ENCODE measurements at regions not wholly inside any gene's neighbourhood (a gene's known extent, or its start where the extent isn't known, plus 50 kb on each side); places are given as distances from the start of the nearest gene placed in this dataset.
A peak's percentile ranks its signal among the peaks of the same experiment; 100 is the strongest.

DNA sequence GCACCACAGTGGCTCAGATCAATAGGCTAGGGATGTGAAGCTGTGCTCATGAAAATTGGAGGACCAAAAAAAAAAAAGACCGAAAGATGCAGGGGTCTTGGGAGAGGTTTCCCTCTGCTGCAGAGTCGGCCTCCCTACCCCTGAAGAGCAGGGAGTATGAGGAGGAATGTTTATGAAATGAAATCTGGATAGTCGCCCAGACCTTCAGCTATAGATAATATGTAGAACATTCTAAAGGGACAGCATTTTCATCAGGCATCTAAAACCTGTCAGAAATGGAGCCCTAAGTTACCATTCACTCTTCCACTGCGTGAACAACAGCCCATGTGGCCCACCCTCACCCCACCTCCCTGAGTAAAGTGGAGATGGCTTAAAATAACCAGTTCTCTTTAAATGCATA is 122.9 kb downstream of the TMEM174 start:
- TF ChIP-seq TAF1 (IDR thresholded peaks at IDR 0.05; ENCODE audit: low read depth): no peak
- no peak for TF ChIP-seq ZBTB7A (IDR thresholded peaks at IDR 0.05; ENCODE audit: low read depth)

DNA sequence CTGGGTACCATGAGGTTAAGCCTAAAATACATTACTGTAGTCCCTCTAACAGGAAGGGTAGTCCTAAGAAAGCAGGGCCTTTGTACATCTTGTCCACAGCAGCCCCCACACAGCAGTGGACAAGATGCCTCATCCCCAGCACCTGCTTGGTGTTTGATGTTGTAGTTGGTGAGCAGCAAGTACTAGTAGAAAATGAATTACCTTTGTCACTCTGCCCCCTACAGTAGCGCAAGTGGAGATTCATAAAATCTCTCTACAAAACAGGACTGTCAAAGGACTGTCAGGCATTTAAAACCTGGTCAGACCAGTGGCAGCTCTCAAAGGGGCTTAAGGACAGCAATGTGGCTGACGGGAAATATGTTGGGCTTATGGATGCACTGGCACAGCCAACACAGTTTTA is 122.5 kb downstream of the TMEM174 start:
- TF ChIP-seq TCF12 (IDR thresholded peaks at IDR 0.05; ENCODE audit: low read depth): no peak
- TF ChIP-seq RAD21 (IDR thresholded peaks at IDR 0.05; ENCODE audit: low read depth): peak; percentile 54

DNA sequence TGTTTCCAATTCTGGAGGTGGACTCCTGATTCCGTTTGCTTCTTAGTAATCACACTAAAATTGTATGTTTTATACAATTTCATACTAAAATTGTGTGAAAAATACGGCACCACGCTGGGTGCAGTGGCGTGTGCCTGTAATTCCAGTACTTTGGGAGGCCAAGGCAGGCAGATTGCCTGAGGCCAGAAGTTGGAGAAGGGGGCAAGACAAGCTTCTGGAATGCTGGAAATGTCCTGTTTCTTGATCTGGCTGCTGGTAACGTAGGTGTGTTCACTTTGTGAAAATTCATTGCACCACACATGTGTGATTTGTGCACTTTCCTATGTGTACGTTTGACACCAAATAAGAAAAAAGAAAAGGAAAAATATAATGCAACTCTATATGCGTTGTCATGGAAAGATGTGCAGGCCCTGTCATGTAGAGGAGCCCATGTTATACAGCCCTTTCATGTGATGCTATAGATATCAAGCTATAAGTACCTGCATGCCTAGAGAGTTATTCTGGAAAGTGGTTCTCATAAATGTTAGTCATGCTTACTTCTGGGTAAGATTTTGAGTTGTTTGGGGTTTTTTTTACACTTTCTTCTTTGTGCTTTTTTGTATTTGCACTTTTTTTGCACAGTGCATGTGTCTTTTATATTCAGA is 119.9 kb downstream of the TMEM174 start:
- TF ChIP-seq EP300 (IDR thresholded peaks at IDR 0.05; ENCODE audit: borderline replicate concordance): no peak
- no peak for TF ChIP-seq TCF12 (IDR thresholded peaks at IDR 0.05; ENCODE audit: low read depth)
- TF ChIP-seq RAD21 (IDR thresholded peaks at IDR 0.05; ENCODE audit: low read depth): no peak
- TF ChIP-seq, protein P1, sequence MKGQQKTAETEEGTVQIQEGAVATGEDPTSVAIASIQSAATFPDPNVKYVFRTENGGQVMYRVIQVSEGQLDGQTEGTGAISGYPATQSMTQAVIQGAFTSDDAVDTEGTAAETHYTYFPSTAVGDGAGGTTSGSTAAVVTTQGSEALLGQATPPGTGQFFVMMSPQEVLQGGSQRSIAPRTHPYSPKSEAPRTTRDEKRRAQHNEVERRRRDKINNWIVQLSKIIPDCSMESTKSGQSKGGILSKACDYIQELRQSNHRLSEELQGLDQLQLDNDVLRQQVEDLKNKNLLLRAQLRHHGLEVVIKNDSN (IDR thresholded peaks at IDR 0.05): no peak
- TF ChIP-seq TEAD4 (IDR thresholded peaks at IDR 0.05): no peak
- no peak for TF ChIP-seq FOXM1 (IDR thresholded peaks at IDR 0.05; ENCODE audit: borderline replicate concordance, low read depth)
- TF ChIP-seq EGR1 (IDR thresholded peaks at IDR 0.05): no peak
- TF ChIP-seq CREB1 (IDR thresholded peaks at IDR 0.05; ENCODE audit: low read depth): no peak

DNA sequence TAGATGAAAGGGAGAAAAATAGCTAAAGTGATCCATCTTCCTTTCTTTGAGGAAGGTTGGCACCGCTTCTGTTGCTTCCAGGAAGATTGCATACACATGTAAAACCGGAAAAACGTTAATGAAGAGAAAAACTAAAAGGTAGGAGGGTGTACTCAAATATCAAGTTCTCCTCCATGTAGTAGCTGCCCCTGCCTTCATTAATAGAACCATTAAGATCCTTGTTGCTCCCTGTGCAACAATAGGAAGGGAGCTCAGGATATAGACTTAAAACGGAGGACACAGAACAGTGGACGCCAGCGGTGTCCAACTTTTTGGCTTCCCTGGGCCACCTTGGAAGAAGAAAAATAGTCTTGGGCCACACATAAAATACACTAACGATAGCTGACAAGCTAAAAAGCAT is 118.9 kb downstream of the TMEM174 start:
- TF ChIP-seq FOXM1 (IDR thresholded peaks at IDR 0.05; ENCODE audit: borderline replicate concordance, low read depth): no peak

DNA sequence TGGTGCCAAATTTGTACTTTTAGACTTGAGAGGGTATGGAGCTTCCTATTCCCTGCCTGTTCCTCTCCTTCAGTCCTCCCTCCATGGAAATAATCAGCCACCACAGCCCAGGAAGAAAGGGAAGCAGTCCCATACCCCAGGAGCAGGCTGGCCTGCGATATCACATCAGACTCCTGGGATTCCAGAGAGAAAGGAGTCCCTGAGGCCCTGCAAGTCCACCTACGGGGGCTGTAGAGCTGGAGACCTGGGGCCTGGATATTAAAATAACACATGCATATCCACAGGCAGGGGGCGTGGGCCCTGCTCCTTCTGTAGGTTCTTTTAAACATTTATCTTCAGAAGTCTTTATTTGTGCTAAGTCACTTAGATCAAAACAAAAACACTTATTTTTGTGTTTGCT is 117.2 kb downstream of the TMEM174 start:
- TF ChIP-seq EP300 (IDR thresholded peaks at IDR 0.05; ENCODE audit: borderline replicate concordance): no peak
- TF ChIP-seq ZBTB7A (IDR thresholded peaks at IDR 0.05; ENCODE audit: low read depth): no peak

DNA sequence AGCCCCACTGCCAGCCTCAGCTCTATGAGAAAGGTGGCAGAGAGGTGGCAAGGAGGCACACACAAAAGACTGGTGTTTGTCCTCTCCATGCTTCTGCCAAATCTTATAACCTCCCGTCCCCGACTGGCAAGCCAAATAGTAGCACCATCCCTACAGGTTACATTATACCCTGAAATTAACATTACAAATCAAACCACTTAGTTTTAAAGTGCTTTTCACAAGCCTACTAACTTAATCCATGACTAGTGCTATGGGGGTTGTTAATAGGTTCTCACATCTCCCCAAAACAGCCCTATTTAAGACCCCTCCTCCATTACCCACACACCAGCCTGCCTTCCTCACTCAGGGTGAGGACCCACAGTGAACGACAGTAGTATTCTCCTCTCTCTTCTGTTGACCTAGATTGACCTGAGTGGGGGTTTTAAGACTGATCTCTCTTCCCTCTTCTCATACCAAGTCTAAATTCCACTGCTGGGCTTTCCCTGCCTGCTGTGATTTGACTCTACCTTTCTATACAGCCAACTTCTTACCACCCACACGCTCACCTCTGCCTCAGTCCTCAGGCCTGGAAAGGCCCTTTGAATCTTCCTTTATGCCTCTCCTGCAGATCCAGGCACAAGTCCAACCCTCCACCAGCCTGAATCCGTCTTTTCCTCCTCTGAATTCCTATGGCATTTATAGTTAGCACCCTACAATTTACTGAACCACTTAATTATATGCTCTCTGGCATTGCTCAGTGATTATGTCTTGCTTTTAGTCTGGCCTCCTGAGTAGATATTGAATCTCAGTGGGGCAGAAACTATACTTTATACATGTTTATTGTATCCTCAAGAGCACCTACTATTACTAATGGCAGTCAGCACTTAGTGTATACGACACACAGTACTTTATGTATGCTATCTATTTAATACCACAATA is 116.1 kb downstream of the TMEM174 start:
- TF ChIP-seq TEAD4 (IDR thresholded peaks at IDR 0.05) (no peak), TCF12 (IDR thresholded peaks at IDR 0.05; ENCODE audit: low read depth) (no peak; the same call in 1 of the 2 replicates), RAD21 (IDR thresholded peaks at IDR 0.05; ENCODE audit: low read depth) (no peak), EP300 (IDR thresholded peaks at IDR 0.05; ENCODE audit: borderline replicate concordance) (no peak), YY1 (IDR thresholded peaks at IDR 0.05; ENCODE audit: low read depth) (no peak), CEBPB (IDR thresholded peaks at IDR 0.05) (no peak), NFIC (IDR thresholded peaks at IDR 0.05) (no peak; the same call in 1 of the 2 replicates), CREB1 (IDR thresholded peaks at IDR 0.05; ENCODE audit: low read depth) (no peak)
- TF ChIP-seq, protein P2, sequence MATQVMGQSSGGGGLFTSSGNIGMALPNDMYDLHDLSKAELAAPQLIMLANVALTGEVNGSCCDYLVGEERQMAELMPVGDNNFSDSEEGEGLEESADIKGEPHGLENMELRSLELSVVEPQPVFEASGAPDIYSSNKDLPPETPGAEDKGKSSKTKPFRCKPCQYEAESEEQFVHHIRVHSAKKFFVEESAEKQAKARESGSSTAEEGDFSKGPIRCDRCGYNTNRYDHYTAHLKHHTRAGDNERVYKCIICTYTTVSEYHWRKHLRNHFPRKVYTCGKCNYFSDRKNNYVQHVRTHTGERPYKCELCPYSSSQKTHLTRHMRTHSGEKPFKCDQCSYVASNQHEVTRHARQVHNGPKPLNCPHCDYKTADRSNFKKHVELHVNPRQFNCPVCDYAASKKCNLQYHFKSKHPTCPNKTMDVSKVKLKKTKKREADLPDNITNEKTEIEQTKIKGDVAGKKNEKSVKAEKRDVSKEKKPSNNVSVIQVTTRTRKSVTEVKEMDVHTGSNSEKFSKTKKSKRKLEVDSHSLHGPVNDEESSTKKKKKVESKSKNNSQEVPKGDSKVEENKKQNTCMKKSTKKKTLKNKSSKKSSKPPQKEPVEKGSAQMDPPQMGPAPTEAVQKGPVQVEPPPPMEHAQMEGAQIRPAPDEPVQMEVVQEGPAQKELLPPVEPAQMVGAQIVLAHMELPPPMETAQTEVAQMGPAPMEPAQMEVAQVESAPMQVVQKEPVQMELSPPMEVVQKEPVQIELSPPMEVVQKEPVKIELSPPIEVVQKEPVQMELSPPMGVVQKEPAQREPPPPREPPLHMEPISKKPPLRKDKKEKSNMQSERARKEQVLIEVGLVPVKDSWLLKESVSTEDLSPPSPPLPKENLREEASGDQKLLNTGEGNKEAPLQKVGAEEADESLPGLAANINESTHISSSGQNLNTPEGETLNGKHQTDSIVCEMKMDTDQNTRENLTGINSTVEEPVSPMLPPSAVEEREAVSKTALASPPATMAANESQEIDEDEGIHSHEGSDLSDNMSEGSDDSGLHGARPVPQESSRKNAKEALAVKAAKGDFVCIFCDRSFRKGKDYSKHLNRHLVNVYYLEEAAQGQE (IDR thresholded peaks at IDR 0.05; ENCODE audit: low read depth): no peak
- TF ChIP-seq, protein P1 (IDR thresholded peaks at IDR 0.05): no peak
- TF ChIP-seq, protein P3, sequence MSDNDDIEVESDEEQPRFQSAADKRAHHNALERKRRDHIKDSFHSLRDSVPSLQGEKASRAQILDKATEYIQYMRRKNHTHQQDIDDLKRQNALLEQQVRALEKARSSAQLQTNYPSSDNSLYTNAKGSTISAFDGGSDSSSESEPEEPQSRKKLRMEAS (IDR thresholded peaks at IDR 0.05): no peak

DNA sequence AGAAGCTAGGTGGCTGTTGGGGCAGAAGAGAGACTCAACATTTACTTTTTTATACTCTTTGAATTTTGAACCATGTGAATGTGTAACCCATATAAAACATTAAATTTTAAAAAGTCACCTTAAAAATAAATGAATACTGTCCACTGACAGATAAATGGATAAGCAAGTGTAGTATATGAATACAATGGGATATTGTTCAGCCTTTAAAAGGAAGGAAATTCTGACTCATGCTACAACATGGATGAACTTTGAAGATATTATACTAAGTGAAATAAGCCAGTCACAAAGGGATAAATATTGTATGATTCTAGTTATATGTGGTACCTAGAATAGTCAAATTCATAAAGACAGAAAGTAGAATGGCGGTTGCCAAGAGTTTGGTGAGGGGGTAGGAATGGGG is 113.9 kb downstream of the TMEM174 start:
- no peak for TF ChIP-seq NFIC (IDR thresholded peaks at IDR 0.05)
- no peak for TF ChIP-seq CEBPB (IDR thresholded peaks at IDR 0.05)
- TF ChIP-seq TEAD4 (IDR thresholded peaks at IDR 0.05): no peak
- no peak for TF ChIP-seq CREB1 (IDR thresholded peaks at IDR 0.05; ENCODE audit: low read depth)
- TF ChIP-seq, protein P3 (IDR thresholded peaks at IDR 0.05): no peak
- TF ChIP-seq EP300 (IDR thresholded peaks at IDR 0.05; ENCODE audit: borderline replicate concordance): no peak
- TF ChIP-seq EGR1 (IDR thresholded peaks at IDR 0.05): no peak
- TF ChIP-seq YY1 (IDR thresholded peaks at IDR 0.05; ENCODE audit: low read depth): no peak
- no peak for TF ChIP-seq TAF1 (IDR thresholded peaks at IDR 0.05; ENCODE audit: low read depth)
- TF ChIP-seq, protein P2 (IDR thresholded peaks at IDR 0.05; ENCODE audit: low read depth): no peak
- no peak for TF ChIP-seq TCF12 (IDR thresholded peaks at IDR 0.05; ENCODE audit: low read depth)

Measured in Ishikawa (cell line).